Naive thymus-derived CD8-positive, alpha-beta T cell (primary cell): ENCODE measurements at regions not wholly inside any gene's neighbourhood (a gene's known extent, or its start where the extent isn't known, plus 50 kb on each side); places are given as distances from the start of the nearest gene placed in this dataset.

Source experiments
- ATAC-seq, 2 donors: fragments of 150-1000 bp; cut with Tn5 transposase in 1 of 2; sonication (Bioruptor Pico), chemical (Tn5 transposase) in 1 of 2; 1 replicate in 1 of 2; 2 replicates in 1 of 2; pipeline ENCODE4 v1.10.0; 2021; ENCODE audit warnings: mild to moderate bottlenecking in 2 of 2, moderate library complexity in 2 of 2
- POLR2A ChIA-PET: fragments of 350-600 bp; sonication (Branson Sonifier 250); formaldehyde crosslinking; loops from one replicate; lab custom pipeline; 2021; ENCODE audit warnings: antibody characterized with exemption; lab: Charles Lee
- DNase-seq, 10 donors: peaks; one replicate each; pipeline versions ENCODE4 v3.0.0 to v3.0.0-alpha.2; 2020 to 2022
- H3K27ac Mint-ChIP-seq, 10 donors: one replicate each; pipeline ENCODE4 v1.8.0; 2020 to 2022; ENCODE audit warnings: mild to moderate bottlenecking in 10 of 10, mixed read lengths in 10 of 10, moderate library complexity in 4 of 10, inconsistent platforms in 1 of 10
- H3K27me3 Mint-ChIP-seq, 5 donors: one replicate each; pipeline ENCODE4 v1.8.0; 2021 to 2022; ENCODE audit warnings: mixed read lengths in 5 of 5
- H3K36me3 Mint-ChIP-seq, 3 donors: one replicate each; pipeline ENCODE4 v1.8.0; 2020 to 2022; ENCODE audit warnings: mixed read lengths in 3 of 3, mild to moderate bottlenecking in 2 of 3, inconsistent platforms in 1 of 3
- H3K4me1 Mint-ChIP-seq, 4 donors: one replicate each; pipeline ENCODE4 v1.8.0; 2021 to 2022; ENCODE audit warnings: mixed read lengths in 4 of 4
- H3K4me3 Mint-ChIP-seq, 10 donors: one replicate each; pipeline ENCODE4 v1.8.0; 2020 to 2022; ENCODE audit warnings: mild to moderate bottlenecking in 10 of 10, mixed read lengths in 10 of 10, moderate library complexity in 6 of 10, inconsistent platforms in 1 of 10
- H3K9me3 Mint-ChIP-seq, 9 donors: one replicate each; pipeline ENCODE4 v1.8.0; 2020 to 2022; ENCODE audit warnings: mixed read lengths in 9 of 9, mild to moderate bottlenecking in 3 of 9, inconsistent platforms in 1 of 9, moderate library complexity in 1 of 9

- H3K27ac Mint-ChIP-seq: no peak overlapping the region
- DNase-seq (no peak), ATAC-seq (no peak)
- H3K4me1 Mint-ChIP-seq: no peaks in the 10 kb centered on the region
- POLR2A ChIA-PET: no interaction called here
- no peaks in the 10 kb centered on the region for H3K27me3 Mint-ChIP-seq
- no peak overlapping the region for H3K4me3 Mint-ChIP-seq
- H3K36me3 Mint-ChIP-seq: peaks cover 0 to 9% (median 0%) of the 10 kb centered on the region in 3 donors
- peaks cover 0 to 29% (median 12%) of the 10 kb centered on the region in 9 donors for H3K9me3 Mint-ChIP-seq
Measured at GRCh38 chr3:64932016-64932518, 244.3 kb upstream of the ADAMTS9 start.

- POLR2A ChIA-PET: no interaction called here
- no peak for DNase-seq
- Mint-ChIP-seq H3K27ac (no peak overlapping the region), H3K9me3 (peaks cover 0 to 32% (median 12%) of the 10 kb centered on the region in 9 donors), H3K4me3 (no peak overlapping the region), H3K27me3 (no peaks in the 10 kb centered on the region), H3K36me3 (peaks cover 0 to 9% (median 0%) of the 10 kb centered on the region in 3 donors), H3K4me1 (no peaks in the 10 kb centered on the region)
- ATAC-seq: no peak
Measured at GRCh38 chr3:64930891-64931290, 243.1 kb upstream of the ADAMTS9 start.

- peaks cover 0 to 32% (median 8%) of the 10 kb centered on the region in 9 donors for H3K9me3 Mint-ChIP-seq
- POLR2A ChIA-PET: no interaction called here
- ATAC-seq (no peak), DNase-seq (no peak)
- H3K4me1 Mint-ChIP-seq: no peaks in the 10 kb centered on the region
- H3K36me3 Mint-ChIP-seq: peaks cover 0 to 9% (median 0%) of the 10 kb centered on the region in 3 donors
- H3K4me3 Mint-ChIP-seq: no peak overlapping the region
- H3K27ac Mint-ChIP-seq: no peak overlapping the region
- H3K27me3 Mint-ChIP-seq: no peaks in the 10 kb centered on the region
Measured at GRCh38 chr3:64928683-64929082, 240.9 kb upstream of the ADAMTS9 start.

GRCh38 chr3:64927689-64928088 is 239.9 kb upstream of the ADAMTS9 start:
- no peak for DNase-seq
- POLR2A ChIA-PET: no interaction called here
- Mint-ChIP-seq H3K36me3 (peaks cover 0 to 1% (median 0%) of the 10 kb centered on the region in 3 donors), H3K27ac (no peak overlapping the region), H3K4me3 (no peak overlapping the region), H3K4me1 (no peaks in the 10 kb centered on the region), H3K9me3 (peaks cover 0 to 30% (median 3%) of the 10 kb centered on the region in 9 donors), H3K27me3 (no peaks in the 10 kb centered on the region)
- ATAC-seq: no peak

- POLR2A ChIA-PET: no interaction called here
Measured at GRCh38 chr3:64925575-64925974, 237.8 kb upstream of the ADAMTS9 start.

GRCh38 chr3:64924961-64925360 is 237.2 kb upstream of the ADAMTS9 start:
- Mint-ChIP-seq H3K36me3 (no peaks in the 10 kb centered on the region), H3K4me1 (no peaks in the 10 kb centered on the region), H3K9me3 (peaks cover 0 to 17% (median 0%) of the 10 kb centered on the region in 9 donors), H3K27me3 (no peaks in the 10 kb centered on the region), H3K4me3 (no peak overlapping the region), H3K27ac (no peak overlapping the region)
- ATAC-seq (no peak), DNase-seq (no peak)
- POLR2A ChIA-PET: no interaction called here

More at GRCh38 chr3:64925575-64925974, 237.8 kb upstream of the ADAMTS9 start:
- Mint-ChIP-seq H3K4me1 (no peaks in the 10 kb centered on the region), H3K9me3 (peaks cover 0 to 22% (median 0%) of the 10 kb centered on the region in 9 donors), H3K36me3 (no peaks in the 10 kb centered on the region), H3K4me3 (no peak overlapping the region), H3K27me3 (no peaks in the 10 kb centered on the region), H3K27ac (no peak overlapping the region)
- DNase-seq: no peak
- no peak for ATAC-seq

GRCh38 chr3:64922213-64922612 is 234.4 kb upstream of the ADAMTS9 start:
- H3K9me3 Mint-ChIP-seq: peaks cover 0 to 17% (median 0%) of the 10 kb centered on the region in 9 donors
- no peaks in the 10 kb centered on the region for H3K4me1 Mint-ChIP-seq
- POLR2A ChIA-PET: no interaction called here
- DNase-seq: no peak
- no peak overlapping the region for H3K4me3 Mint-ChIP-seq
- H3K27me3 Mint-ChIP-seq: no peaks in the 10 kb centered on the region
- H3K27ac Mint-ChIP-seq: no peak overlapping the region
- no peak for ATAC-seq
- H3K36me3 Mint-ChIP-seq: no peaks in the 10 kb centered on the region

GRCh38 chr3:64921281-64922065 is 233.7 kb upstream of the ADAMTS9 start:
- ATAC-seq (no peak), DNase-seq (no peak)
- H3K9me3 Mint-ChIP-seq: peaks cover 0 to 17% (median 0%) of the 10 kb centered on the region in 9 donors
- POLR2A ChIA-PET: no interaction called here
- H3K36me3 Mint-ChIP-seq: no peaks in the 10 kb centered on the region
- H3K27me3 Mint-ChIP-seq: no peaks in the 10 kb centered on the region
- no peak overlapping the region for H3K27ac Mint-ChIP-seq
- H3K4me3 Mint-ChIP-seq: no peak overlapping the region
- no peaks in the 10 kb centered on the region for H3K4me1 Mint-ChIP-seq

- no peak overlapping the region for H3K27ac Mint-ChIP-seq
- H3K36me3 Mint-ChIP-seq: no peaks in the 10 kb centered on the region
- no peak for DNase-seq
- H3K27me3 Mint-ChIP-seq: no peaks in the 10 kb centered on the region
- H3K9me3 Mint-ChIP-seq: peaks cover 0 to 12% (median 0%) of the 10 kb centered on the region in 9 donors
- POLR2A ChIA-PET: no interaction called here
- ATAC-seq: no peak
- H3K4me1 Mint-ChIP-seq: no peaks in the 10 kb centered on the region
- no peak overlapping the region for H3K4me3 Mint-ChIP-seq
Measured at GRCh38 chr3:64919934-64920333, 232.1 kb upstream of the ADAMTS9 start.

GRCh38 chr3:64918989-64919388 is 231.2 kb upstream of the ADAMTS9 start:
- Mint-ChIP-seq H3K4me3 (no peak overlapping the region), H3K4me1 (no peaks in the 10 kb centered on the region), H3K36me3 (no peaks in the 10 kb centered on the region), H3K27ac (no peak overlapping the region), H3K27me3 (peaks cover 0 to 4% (median 0%) of the 10 kb centered on the region in 5 donors), H3K9me3 (peaks cover 0 to 15% (median 0%) of the 10 kb centered on the region in 9 donors)
- POLR2A ChIA-PET: no interaction called here
- no peak for ATAC-seq
- DNase-seq: no peak

- ATAC-seq: no peak
- no peak overlapping the region for H3K4me3 Mint-ChIP-seq
Measured at GRCh38 chr3:64917914-64918453, 230.2 kb upstream of the ADAMTS9 start.

GRCh38 chr3:64916937-64917336 is 229.1 kb upstream of the ADAMTS9 start:
- ATAC-seq: no peak

More at GRCh38 chr3:64917914-64918453, 230.2 kb upstream of the ADAMTS9 start:
- POLR2A ChIA-PET: no interaction called here
- Mint-ChIP-seq H3K27ac (no peak overlapping the region), H3K36me3 (no peaks in the 10 kb centered on the region), H3K27me3 (peaks cover 0 to 4% (median 0%) of the 10 kb centered on the region in 5 donors), H3K9me3 (peaks cover 0 to 14% (median 0%) of the 10 kb centered on the region in 9 donors), H3K4me1 (no peaks in the 10 kb centered on the region)
- no peak for DNase-seq

GRCh38 chr3:64916192-64916798 is 228.5 kb upstream of the ADAMTS9 start:
- POLR2A ChIA-PET: no interaction called here
- ATAC-seq: no peak
- Mint-ChIP-seq H3K36me3 (no peaks in the 10 kb centered on the region), H3K9me3 (peaks cover 0 to 22% (median 5%) of the 10 kb centered on the region in 9 donors), H3K27me3 (peaks cover 0 to 4% (median 0%) of the 10 kb centered on the region in 5 donors), H3K27ac (no peak overlapping the region), H3K4me1 (no peaks in the 10 kb centered on the region), H3K4me3 (no peak overlapping the region)
- DNase-seq: no peak

More at GRCh38 chr3:64916937-64917336, 229.1 kb upstream of the ADAMTS9 start:
- H3K9me3 Mint-ChIP-seq: peaks cover 0 to 22% (median 4%) of the 10 kb centered on the region in 9 donors
- no peak overlapping the region for H3K27ac Mint-ChIP-seq
- peaks cover 0 to 4% (median 0%) of the 10 kb centered on the region in 5 donors for H3K27me3 Mint-ChIP-seq
- POLR2A ChIA-PET: no interaction called here
- no peak overlapping the region for H3K4me3 Mint-ChIP-seq
- DNase-seq: no peak
- H3K36me3 Mint-ChIP-seq: no peaks in the 10 kb centered on the region
- no peaks in the 10 kb centered on the region for H3K4me1 Mint-ChIP-seq
